Activated CD4-positive, alpha-beta T cell treated with anti-CD3 and anti-CD28 coated beads for 36 hours (primary cell): ENCODE measurements at regions not wholly inside any gene's neighbourhood (a gene's known extent, or its start where the extent isn't known, plus 50 kb on each side); places are given as distances from the start of the nearest gene placed in this dataset.

Source experiments
- ATAC-seq: fragments of 200-7000 bp; cut with Tn5 transposase; one replicate; pipeline ENCODE4 v1.10.0; 2021; ENCODE audit warnings: mild to moderate bottlenecking, moderate library complexity
- CTCF ChIA-PET: fragments of 350-600 bp; sonication (Branson Sonifier 250); formaldehyde crosslinking; loops from one replicate; lab custom pipeline; 2021; ENCODE audit warnings: antibody characterized with exemption; lab: Charles Lee
- POLR2A ChIA-PET: fragments of 350-600 bp; sonication (Branson Sonifier 250); formaldehyde crosslinking; loops from one replicate; lab custom pipeline; 2021; ENCODE audit warnings: antibody characterized with exemption, inconsistent platforms; lab: Charles Lee
- DNase-seq: peaks from one replicate; pipeline ENCODE4 v3.0.0-alpha.2; 2020
- H3K27ac Mint-ChIP-seq: one replicate; pipeline ENCODE4 v1.8.0; 2021; ENCODE audit warnings: mixed read lengths
- H3K27me3 Mint-ChIP-seq: one replicate; pipeline ENCODE4 v1.8.0; 2021; ENCODE audit warnings: mixed read lengths
- H3K36me3 Mint-ChIP-seq: one replicate; pipeline ENCODE4 v1.8.0; 2021; ENCODE audit warnings: low read depth, mixed read lengths
- H3K4me1 Mint-ChIP-seq: one replicate; pipeline ENCODE4 v1.8.0; 2021; ENCODE audit warnings: mixed read lengths
- H3K4me3 Mint-ChIP-seq: one replicate; pipeline ENCODE4 v1.8.0; 2021; ENCODE audit warnings: mild to moderate bottlenecking, moderate library complexity, mixed read lengths
- H3K9me3 Mint-ChIP-seq: one replicate; pipeline ENCODE4 v1.8.0; 2021; ENCODE audit warnings: low read depth, mixed read lengths
- intact Hi-C, 2 experiments: fragments of 100-400 bp; cut with DNase I in 1 of 2; cut with micrococcal nuclease in 1 of 2; formaldehyde crosslinking; loops; one replicate each; pipeline versions ENCODE4 v1.14.2 to v1.15.1; 2022 to 2024; cut with DNase I, micrococcal nuclease

- H3K4me3 Mint-ChIP-seq, result no peak overlapping the region
- CTCF ChIA-PET, result interaction anchor here (0.6 to 0.7 kb wide), 2 partner anchors 18 to 195 kb away, joined by 3 to 4 read pairs; no protein-coding TSS in a partner anchor
Measured at GRCh38 chr20:57791178-57791962, 81.6 kb upstream of the PMEPA1 start.

GRCh38 chr20:57790176-57790575, 80.4 kb upstream of the PMEPA1 start:
- no peaks in the 10 kb centered on the region for H3K36me3 Mint-ChIP-seq
- DNase-seq, result no peak
- intact Hi-C loops, result no loop called here
- no peaks in the 10 kb centered on the region for H3K27me3 Mint-ChIP-seq
- no peaks in the 10 kb centered on the region for H3K4me1 Mint-ChIP-seq
- ChIA-PET CTCF (interaction anchor here (1.3 kb wide), 1 partner anchor 10 kb away, joined by 3 read pairs; no protein-coding TSS in a partner anchor), POLR2A (no interaction called here)
- no peaks in the 10 kb centered on the region for H3K9me3 Mint-ChIP-seq
- no peak overlapping the region for H3K4me3 Mint-ChIP-seq
- ATAC-seq, result no peak
- no peak overlapping the region for H3K27ac Mint-ChIP-seq

More at GRCh38 chr20:57791178-57791962, 81.6 kb upstream of the PMEPA1 start:
- no peaks in the 10 kb centered on the region for H3K36me3 Mint-ChIP-seq
- H3K9me3 Mint-ChIP-seq, result no peaks in the 10 kb centered on the region
- H3K4me1 Mint-ChIP-seq, result no peaks in the 10 kb centered on the region
- DNase-seq (no peak), ATAC-seq (no peak)
- H3K27ac Mint-ChIP-seq, result no peak overlapping the region
- POLR2A ChIA-PET, result no interaction called here
- intact Hi-C loops, result no loop called here
- H3K27me3 Mint-ChIP-seq, result no peaks in the 10 kb centered on the region

- ATAC-seq, result no peak
- Mint-ChIP-seq H3K9me3 (no peaks in the 10 kb centered on the region), H3K27ac (no peak overlapping the region), H3K4me3 (no peak overlapping the region), H3K4me1 (no peaks in the 10 kb centered on the region), H3K36me3 (no peaks in the 10 kb centered on the region), H3K27me3 (no peaks in the 10 kb centered on the region)
- CTCF ChIA-PET, result no interaction called here
- POLR2A ChIA-PET, result no interaction called here
- intact Hi-C loops, result no loop called here
- DNase-seq, result no peak
Measured at GRCh38 chr20:57788936-57789613, 79.3 kb upstream of the PMEPA1 start.

GRCh38 chr20:57787990-57788781, 78.4 kb upstream of the PMEPA1 start:
- ATAC-seq (no peak), DNase-seq (no peak)
- no peak overlapping the region for H3K27ac Mint-ChIP-seq
- no peaks in the 10 kb centered on the region for H3K4me1 Mint-ChIP-seq
- intact Hi-C loops, result no loop called here
- CTCF ChIA-PET, result no interaction called here
- no peaks in the 10 kb centered on the region for H3K9me3 Mint-ChIP-seq
- no peaks in the 10 kb centered on the region for H3K27me3 Mint-ChIP-seq
- POLR2A ChIA-PET, result no interaction called here
- no peaks in the 10 kb centered on the region for H3K36me3 Mint-ChIP-seq
- H3K4me3 Mint-ChIP-seq, result no peak overlapping the region

- Mint-ChIP-seq H3K27ac (no peak overlapping the region), H3K4me1 (no peaks in the 10 kb centered on the region), H3K36me3 (no peaks in the 10 kb centered on the region), H3K27me3 (no peaks in the 10 kb centered on the region), H3K9me3 (no peaks in the 10 kb centered on the region), H3K4me3 (no peak overlapping the region)
- CTCF ChIA-PET, result interaction anchor here (0.6 kb wide), 1 partner anchor 218 kb away, joined by 3 read pairs; no protein-coding TSS in a partner anchor
- ATAC-seq, result no peak
- POLR2A ChIA-PET, result no interaction called here
- DNase-seq, result no peak
- intact Hi-C loops, result no loop called here
Measured at GRCh38 chr20:57787151-57787989, 77.6 kb upstream of the PMEPA1 start.

GRCh38 chr20:57786304-57786932, 76.6 kb upstream of the PMEPA1 start:
- H3K27ac Mint-ChIP-seq, result no peak overlapping the region
- H3K9me3 Mint-ChIP-seq, result no peaks in the 10 kb centered on the region
- POLR2A ChIA-PET, result no interaction called here
- H3K27me3 Mint-ChIP-seq, result no peaks in the 10 kb centered on the region
- intact Hi-C loops, result no loop called here
- no peaks in the 10 kb centered on the region for H3K4me1 Mint-ChIP-seq
- no peak for DNase-seq
- no peaks in the 10 kb centered on the region for H3K36me3 Mint-ChIP-seq
- no peak for ATAC-seq
- no peak overlapping the region for H3K4me3 Mint-ChIP-seq
- CTCF ChIA-PET, result interaction anchor here (0.6 kb wide), 1 partner anchor 217 kb away, joined by 3 read pairs; no protein-coding TSS in a partner anchor

- intact Hi-C loops, result no loop called here
- Mint-ChIP-seq H3K9me3 (no peaks in the 10 kb centered on the region), H3K36me3 (no peaks in the 10 kb centered on the region), H3K4me3 (no peak overlapping the region), H3K27ac (no peak overlapping the region), H3K27me3 (peaks cover 5% of the 10 kb centered on the region), H3K4me1 (no peaks in the 10 kb centered on the region)
- ChIA-PET CTCF (no interaction called here), POLR2A (no interaction called here)
- no peak for DNase-seq
- ATAC-seq, result no peak
Measured at GRCh38 chr20:57785720-57786119, 75.9 kb upstream of the PMEPA1 start.

GRCh38 chr20:57785061-57785460, 75.2 kb upstream of the PMEPA1 start:
- Mint-ChIP-seq H3K4me3 (no peak overlapping the region), H3K27me3 (peaks cover 5% of the 10 kb centered on the region), H3K9me3 (no peaks in the 10 kb centered on the region), H3K4me1 (no peaks in the 10 kb centered on the region), H3K36me3 (no peaks in the 10 kb centered on the region), H3K27ac (no peak overlapping the region)
- ATAC-seq, result no peak
- ChIA-PET CTCF (no interaction called here), POLR2A (no interaction called here)
- intact Hi-C loops, result no loop called here
- no peak for DNase-seq

GRCh38 chr20:57783956-57784837, 74.4 kb upstream of the PMEPA1 start:
- Mint-ChIP-seq H3K27ac (no peak overlapping the region), H3K27me3 (peaks cover 5% of the 10 kb centered on the region)
- POLR2A ChIA-PET, result interaction anchor here (0.6 kb wide), 1 partner anchor 90 kb away, joined by 3 read pairs; no protein-coding TSS in a partner anchor

GRCh38 chr20:57783196-57783595, 73.4 kb upstream of the PMEPA1 start:
- H3K27me3 Mint-ChIP-seq, result peaks cover 5% of the 10 kb centered on the region
- CTCF ChIA-PET, result interaction anchor here (0.7 kb wide), 1 partner anchor 15 kb away, joined by 5 read pairs; no protein-coding TSS in a partner anchor
- H3K4me3 Mint-ChIP-seq, result no peak overlapping the region
- intact Hi-C loops, result no loop called here
- no peaks in the 10 kb centered on the region for H3K9me3 Mint-ChIP-seq
- DNase-seq, result no peak
- H3K36me3 Mint-ChIP-seq, result no peaks in the 10 kb centered on the region
- no peaks in the 10 kb centered on the region for H3K4me1 Mint-ChIP-seq
- no peak for ATAC-seq
- no peak overlapping the region for H3K27ac Mint-ChIP-seq
- POLR2A ChIA-PET, result interaction anchor here (0.6 kb wide), 1 partner anchor 89 kb away, joined by 3 read pairs; no protein-coding TSS in a partner anchor

More at GRCh38 chr20:57783956-57784837, 74.4 kb upstream of the PMEPA1 start:
- Mint-ChIP-seq H3K4me1 (no peaks in the 10 kb centered on the region), H3K36me3 (no peaks in the 10 kb centered on the region), H3K9me3 (no peaks in the 10 kb centered on the region), H3K4me3 (no peak overlapping the region)
- DNase-seq (no peak), ATAC-seq (no peak)
- CTCF ChIA-PET, result no interaction called here
- intact Hi-C loops, result no loop called here
